ENCODE measurements at regions not wholly inside any gene's neighbourhood (a gene's known extent, or its start where the extent isn't known, plus 50 kb on each side); places are given as distances from the start of the nearest gene placed in this dataset.
"Not testable (repeated sequence)": the region's sequence is repeated elsewhere in the genome, so short reads cannot be mapped to it uniquely, and the experiment has no call there.

DNA sequence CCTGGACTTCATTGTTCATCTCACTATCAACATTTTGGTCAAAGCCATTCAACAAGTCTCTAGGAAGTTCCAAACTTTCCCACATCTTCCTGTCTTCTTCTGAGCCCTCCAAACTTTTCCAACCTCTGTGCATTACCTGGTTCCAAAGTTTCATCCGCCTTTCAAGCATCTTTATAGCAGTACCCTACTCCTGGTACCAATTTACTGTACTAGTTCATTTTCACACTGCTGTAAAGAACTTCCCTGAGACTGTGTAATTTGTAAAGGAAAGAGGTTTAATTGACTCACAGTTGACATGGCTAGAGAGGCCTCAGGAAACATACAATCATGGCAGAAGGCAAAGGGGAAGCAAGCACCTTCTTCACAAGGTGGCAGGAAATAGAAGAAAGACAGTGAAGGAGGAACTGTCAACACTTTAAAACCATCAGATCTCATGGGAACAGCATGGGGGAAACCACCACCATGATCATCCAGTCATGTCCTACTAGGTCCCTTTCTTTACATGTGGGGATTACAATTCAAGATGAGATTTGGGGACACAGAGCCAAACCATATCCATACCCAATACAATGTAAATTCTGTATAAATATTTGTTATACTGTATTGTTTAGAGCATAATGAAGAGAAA is 109.7 kb downstream of the C12orf75 start:
- WGBS, 2 experiments: 96 to 100% methylated on average over 1 of the region's 1 CpG
- H3K27me3 ChIP-seq (ENCODE audit: control insufficient read depth, insufficient read depth, low read length, poor library complexity, severe bottlenecking): no peaks in the 10 kb centered on the region
- H3K4me1 ChIP-seq (ENCODE audit: control insufficient read depth, insufficient read depth, low read length): no peaks in the 10 kb centered on the region
- H3K36me3 ChIP-seq (ENCODE audit: control insufficient read depth, insufficient read depth, low read length): no peaks in the 10 kb centered on the region
- no peak overlapping the region for H3K4me3 ChIP-seq (ENCODE audit: insufficient read depth, low read depth, low read length)
- H3K27ac ChIP-seq (ENCODE audit: insufficient read depth, low read depth, low read length, poor library complexity, severe bottlenecking): no peak overlapping the region
- H3K9me3 ChIP-seq (ENCODE audit: control insufficient read depth, low read length): no peaks in the 10 kb centered on the region

DNA sequence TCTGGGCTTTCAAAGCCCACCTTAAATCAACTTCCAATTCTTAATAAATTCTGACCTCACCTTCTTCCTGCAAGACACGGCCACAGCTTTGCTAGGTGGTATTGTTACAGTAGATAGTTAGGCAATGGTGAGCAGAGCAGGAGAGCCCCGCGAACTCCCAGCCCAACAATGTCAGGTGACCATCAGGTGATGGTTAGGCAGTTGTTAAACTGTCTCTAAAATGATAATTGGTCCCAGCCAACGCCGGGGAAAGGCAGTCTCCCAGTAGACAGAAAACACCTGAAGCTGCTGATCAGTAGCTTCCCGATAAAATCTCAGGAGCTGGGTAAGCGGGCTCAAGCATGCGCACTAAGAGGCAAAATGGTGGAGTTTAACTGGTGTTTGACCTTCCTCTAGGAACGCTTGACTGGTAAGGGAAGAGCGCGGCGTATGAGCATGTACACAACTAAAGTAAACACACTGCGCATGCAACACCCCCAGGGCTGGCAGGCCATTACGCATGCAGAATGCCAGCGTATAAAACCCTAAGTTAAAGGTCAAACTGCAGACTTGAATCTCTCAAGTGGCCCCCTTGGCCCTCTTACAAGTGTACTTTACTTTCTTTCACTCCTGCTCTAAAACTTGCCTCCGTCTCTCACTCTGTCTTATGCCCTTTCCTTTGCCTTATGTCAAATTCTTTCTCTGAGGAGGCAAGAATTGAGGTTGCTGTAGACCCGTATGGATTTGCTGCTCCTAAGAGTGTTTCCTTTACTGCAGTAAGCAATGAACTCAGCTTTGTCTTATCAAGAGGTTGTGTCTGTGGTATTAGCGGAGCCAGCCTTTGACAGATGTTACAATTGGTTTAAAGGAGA is 113.5 kb downstream of the C12orf75 start:
- Histone ChIP-seq H3K4me1 (ENCODE audit: control insufficient read depth, insufficient read depth, low read length) (no peaks in the 10 kb centered on the region), H3K4me3 (ENCODE audit: insufficient read depth, low read depth, low read length) (no peak overlapping the region), H3K9me3 (ENCODE audit: control insufficient read depth, low read length) (no peaks in the 10 kb centered on the region), H3K27me3 (ENCODE audit: control insufficient read depth, insufficient read depth, low read length, poor library complexity, severe bottlenecking) (no peaks in the 10 kb centered on the region), H3K36me3 (ENCODE audit: control insufficient read depth, insufficient read depth, low read length) (no peaks in the 10 kb centered on the region), H3K27ac (ENCODE audit: insufficient read depth, low read depth, low read length, poor library complexity, severe bottlenecking) (no peak overlapping the region)
- WGBS, 2 experiments: 91 to 94% methylated on average over 18 of the region's 18 CpGs

DNA sequence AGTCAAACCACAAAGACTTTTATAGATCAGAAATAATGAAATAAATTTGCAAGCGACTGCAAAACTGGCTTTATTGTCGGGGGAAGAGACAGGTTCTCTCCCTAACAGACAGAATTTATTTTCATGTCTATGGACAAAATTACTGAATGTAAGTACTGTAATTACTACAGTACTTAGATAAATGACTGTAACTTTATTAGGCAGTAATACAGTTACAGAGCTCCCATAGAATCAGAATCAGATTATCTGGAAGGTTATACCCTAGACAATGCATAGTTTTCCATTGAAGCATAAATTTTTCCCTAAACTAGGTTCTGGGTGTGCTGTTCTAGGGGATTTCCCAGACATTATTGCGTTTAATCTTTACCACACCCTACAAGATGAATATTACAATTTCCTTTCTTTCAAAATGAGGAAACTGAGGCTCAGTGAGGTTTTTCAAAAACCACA is 114.2 kb downstream of the C12orf75 start:
- H3K27ac ChIP-seq (ENCODE audit: insufficient read depth, low read depth, low read length, poor library complexity, severe bottlenecking): no peak overlapping the region
- H3K36me3 ChIP-seq (ENCODE audit: control insufficient read depth, insufficient read depth, low read length): no peaks in the 10 kb centered on the region
- no peaks in the 10 kb centered on the region for H3K27me3 ChIP-seq (ENCODE audit: control insufficient read depth, insufficient read depth, low read length, poor library complexity, severe bottlenecking)
- no peaks in the 10 kb centered on the region for H3K4me1 ChIP-seq (ENCODE audit: control insufficient read depth, insufficient read depth, low read length)
- H3K4me3 ChIP-seq (ENCODE audit: insufficient read depth, low read depth, low read length): no peak overlapping the region
- 100% methylated on average over 1 to 3 of the region's 3 CpGs for WGBS, 2 experiments
- H3K9me3 ChIP-seq (ENCODE audit: control insufficient read depth, low read length): no peaks in the 10 kb centered on the region

GRCh38 chr12:105445249-105445648 is 114.8 kb downstream of the C12orf75 start:
- no peak overlapping the region for H3K4me3 ChIP-seq (ENCODE audit: insufficient read depth, low read depth, low read length)
- no peaks in the 10 kb centered on the region for H3K27me3 ChIP-seq (ENCODE audit: control insufficient read depth, insufficient read depth, low read length, poor library complexity, severe bottlenecking)
- H3K9me3 ChIP-seq (ENCODE audit: control insufficient read depth, low read length): no peaks in the 10 kb centered on the region
- H3K27ac ChIP-seq (ENCODE audit: insufficient read depth, low read depth, low read length, poor library complexity, severe bottlenecking): no peak overlapping the region
- H3K4me1 ChIP-seq (ENCODE audit: control insufficient read depth, insufficient read depth, low read length): no peaks in the 10 kb centered on the region
- H3K36me3 ChIP-seq (ENCODE audit: control insufficient read depth, insufficient read depth, low read length): no peaks in the 10 kb centered on the region
- WGBS, 2 experiments: 67 to 77% methylated on average over 1 to 2 of the region's 3 CpGs

DNA sequence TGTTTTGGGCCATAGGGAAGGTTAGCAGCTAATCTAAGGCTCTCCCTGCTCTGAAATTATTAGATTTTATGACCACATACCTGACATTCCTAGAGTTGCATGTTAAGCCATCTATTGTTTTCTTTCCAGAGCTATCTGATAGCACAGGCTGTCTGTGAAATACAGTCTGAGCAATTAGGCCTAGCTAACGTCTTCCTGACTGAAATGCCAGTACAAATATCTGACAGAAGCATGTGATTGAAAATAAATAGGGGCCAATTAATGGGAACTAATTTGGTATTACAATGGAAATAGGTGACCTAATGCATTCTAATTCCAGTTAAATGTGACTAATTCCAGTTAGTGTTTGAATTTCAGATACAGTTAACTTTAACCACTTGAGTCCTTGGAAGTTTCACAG is 115.2 kb downstream of the C12orf75 start:
- Histone ChIP-seq H3K36me3 (ENCODE audit: control insufficient read depth, insufficient read depth, low read length) (no peaks in the 10 kb centered on the region), H3K27me3 (ENCODE audit: control insufficient read depth, insufficient read depth, low read length, poor library complexity, severe bottlenecking) (no peaks in the 10 kb centered on the region), H3K9me3 (ENCODE audit: control insufficient read depth, low read length) (no peaks in the 10 kb centered on the region), H3K27ac (ENCODE audit: insufficient read depth, low read depth, low read length, poor library complexity, severe bottlenecking) (no peak overlapping the region), H3K4me3 (ENCODE audit: insufficient read depth, low read depth, low read length) (no peak overlapping the region), H3K4me1 (ENCODE audit: control insufficient read depth, insufficient read depth, low read length) (no peaks in the 10 kb centered on the region)
- WGBS, 2 experiments: 62 to 65% methylated on average over 1 of the region's 1 CpG

- not testable (repeated sequence) for H3K4me1 ChIP-seq (ENCODE audit: control insufficient read depth, insufficient read depth, low read length); H3K4me3 ChIP-seq (ENCODE audit: insufficient read depth, low read depth, low read length); H3K27me3 ChIP-seq (ENCODE audit: control insufficient read depth, insufficient read depth, low read length, poor library complexity, severe bottlenecking); H3K36me3 ChIP-seq (ENCODE audit: control insufficient read depth, insufficient read depth, low read length); H3K27ac ChIP-seq (ENCODE audit: insufficient read depth, low read depth, low read length, poor library complexity, severe bottlenecking); H3K9me3 ChIP-seq (ENCODE audit: control insufficient read depth, low read length)
- WGBS, 2 experiments: 90 to 95% methylated on average over 2 of the region's 2 CpGs
These were observed 116.0 kb downstream of the C12orf75 start for GRCh38 chr12:105446460-105446859.

- no peak overlapping the region for H3K27ac ChIP-seq (ENCODE audit: insufficient read depth, low read depth, low read length, poor library complexity, severe bottlenecking)
- H3K4me3 ChIP-seq (ENCODE audit: insufficient read depth, low read depth, low read length): no peak overlapping the region
- no peaks in the 10 kb centered on the region for H3K4me1 ChIP-seq (ENCODE audit: control insufficient read depth, insufficient read depth, low read length)
- H3K36me3 ChIP-seq (ENCODE audit: control insufficient read depth, insufficient read depth, low read length): no peaks in the 10 kb centered on the region
- 95 to 97% methylated on average over 6 of the region's 6 CpGs for WGBS, 2 experiments
- H3K27me3 ChIP-seq (ENCODE audit: control insufficient read depth, insufficient read depth, low read length, poor library complexity, severe bottlenecking): no peaks in the 10 kb centered on the region
- no peaks in the 10 kb centered on the region for H3K9me3 ChIP-seq (ENCODE audit: control insufficient read depth, low read length)
These were observed 118.9 kb downstream of the C12orf75 start for GRCh38 chr12:105449431-105449830.

DNA sequence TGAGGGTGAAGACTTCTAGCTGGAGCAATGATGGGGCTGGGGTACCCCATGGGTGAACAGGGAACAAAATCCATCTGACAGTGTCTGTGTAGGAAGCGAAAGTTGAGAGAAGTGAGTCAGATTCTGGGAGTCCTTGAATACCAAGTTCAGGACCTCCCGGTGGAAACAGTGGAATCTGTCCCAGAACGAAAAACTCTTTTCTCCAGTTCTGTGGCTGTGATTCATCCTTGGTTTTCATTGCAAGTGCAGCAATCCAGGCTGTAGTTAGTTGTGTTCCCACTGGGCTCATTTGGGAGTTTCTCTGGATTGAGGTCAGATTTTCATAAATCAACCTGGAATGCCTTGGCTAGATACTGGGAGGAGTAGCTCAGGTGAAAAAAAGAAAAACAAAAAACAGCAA is 120.7 kb downstream of the C12orf75 start:
- WGBS, 2 experiments: 93 to 94% methylated on average over 3 of the region's 3 CpGs
- Histone ChIP-seq H3K27me3 (ENCODE audit: control insufficient read depth, insufficient read depth, low read length, poor library complexity, severe bottlenecking) (no peaks in the 10 kb centered on the region), H3K4me1 (ENCODE audit: control insufficient read depth, insufficient read depth, low read length) (no peaks in the 10 kb centered on the region), H3K27ac (ENCODE audit: insufficient read depth, low read depth, low read length, poor library complexity, severe bottlenecking) (no peak overlapping the region), H3K36me3 (ENCODE audit: control insufficient read depth, insufficient read depth, low read length) (no peaks in the 10 kb centered on the region), H3K4me3 (ENCODE audit: insufficient read depth, low read depth, low read length) (no peak overlapping the region), H3K9me3 (ENCODE audit: control insufficient read depth, low read length) (no peaks in the 10 kb centered on the region)

GRCh38 chr12:105451798-105452197 is 121.3 kb downstream of the C12orf75 start:
- 80 to 83% methylated on average over 4 of the region's 4 CpGs for WGBS, 2 experiments
- H3K27me3 ChIP-seq (ENCODE audit: control insufficient read depth, insufficient read depth, low read length, poor library complexity, severe bottlenecking): no peaks in the 10 kb centered on the region

DNA sequence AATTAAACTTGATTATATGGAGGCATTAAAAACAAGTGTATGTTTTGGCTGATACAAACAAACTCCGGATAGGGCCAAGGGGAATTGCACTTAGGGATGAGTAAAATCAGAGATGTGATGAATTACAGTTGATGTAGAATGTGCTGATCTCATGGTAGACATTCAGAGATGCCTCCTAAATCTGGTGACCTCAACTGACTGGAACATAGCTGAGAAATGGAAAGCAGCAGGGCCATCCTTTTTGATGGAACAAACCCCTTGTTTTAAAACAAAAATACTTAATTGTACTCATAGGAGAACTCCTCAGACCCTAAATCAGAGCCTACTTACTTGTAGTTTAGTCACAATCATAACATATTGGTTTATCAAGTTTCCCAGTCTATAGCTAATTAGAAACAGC is 122.8 kb downstream of the C12orf75 start:
- H3K4me3 ChIP-seq (ENCODE audit: insufficient read depth, low read depth, low read length): no peak overlapping the region
- H3K36me3 ChIP-seq (ENCODE audit: control insufficient read depth, insufficient read depth, low read length): no peaks in the 10 kb centered on the region
- no peaks in the 10 kb centered on the region for H3K9me3 ChIP-seq (ENCODE audit: control insufficient read depth, low read length)
- no peaks in the 10 kb centered on the region for H3K27me3 ChIP-seq (ENCODE audit: control insufficient read depth, insufficient read depth, low read length, poor library complexity, severe bottlenecking)
- H3K4me1 ChIP-seq (ENCODE audit: control insufficient read depth, insufficient read depth, low read length): no peaks in the 10 kb centered on the region
- H3K27ac ChIP-seq (ENCODE audit: insufficient read depth, low read depth, low read length, poor library complexity, severe bottlenecking): no peak overlapping the region
- WGBS, 2 experiments: 89 to 91% methylated on average over 1 of the region's 1 CpG

More at GRCh38 chr12:105451798-105452197, 121.3 kb downstream of the C12orf75 start:
- Histone ChIP-seq H3K9me3 (ENCODE audit: control insufficient read depth, low read length) (no peaks in the 10 kb centered on the region), H3K4me1 (ENCODE audit: control insufficient read depth, insufficient read depth, low read length) (no peaks in the 10 kb centered on the region), H3K36me3 (ENCODE audit: control insufficient read depth, insufficient read depth, low read length) (no peaks in the 10 kb centered on the region), H3K4me3 (ENCODE audit: insufficient read depth, low read depth, low read length) (no peak overlapping the region), H3K27ac (ENCODE audit: insufficient read depth, low read depth, low read length, poor library complexity, severe bottlenecking) (no peak overlapping the region)
